GM23338 (cell line): ENCODE measurements at regions not wholly inside any gene's neighbourhood (a gene's known extent, or its start where the extent isn't known, plus 50 kb on each side); places are given as distances from the start of the nearest gene placed in this dataset.

Experiments
- ATAC-seq: fragments of 200-7000 bp; cut with Tn5 transposase; 3 replicates; pipeline ENCODE4 v1.9.1; 2020
- DNase-seq: peaks from one replicate; pipeline ENCODE4 v3.0.0-alpha.2; 2015; ENCODE audit warnings: low spot score
- H2AFZ ChIP-seq: fragments of 200-600 bp; sonication (generic); 2 replicates; pipeline ENCODE4 v1.8.0; 2016; ENCODE audit warnings: antibody characterized with exemption, mild to moderate bottlenecking, moderate library complexity
- H3F3A ChIP-seq: fragments of 200-600 bp; sonication (generic); replicated peaks from 2 replicates; pipeline ENCODE4 v1.8.0; 2017; ENCODE audit warnings: antibody characterized with exemption, mixed run types, low read depth
- H3K27ac ChIP-seq: fragments of 200-600 bp; sonication (generic); 2 replicates; pipeline ENCODE4 v1.6.1; 2016; ENCODE audit warnings: low read depth
- H3K27me3 ChIP-seq: fragments of 200-600 bp; sonication (generic); 2 replicates; pipeline ENCODE4 v1.8.0; 2016; ENCODE audit warnings: mild to moderate bottlenecking, mixed run types, moderate library complexity; ENCODE audit not compliant: insufficient read depth
- H3K36me3 ChIP-seq: fragments of 200-600 bp; sonication (generic); 2 replicates; pipeline ENCODE4 v1.8.0; 2016; ENCODE audit warnings: mild to moderate bottlenecking; ENCODE audit not compliant: insufficient read depth
- H3K4me1 ChIP-seq: fragments of 200-600 bp; sonication (generic); 2 replicates; pipeline ENCODE4 v1.8.0; 2016; ENCODE audit warnings: mild to moderate bottlenecking, moderate library complexity; ENCODE audit not compliant: insufficient read depth
- H3K4me2 ChIP-seq: fragments of 200-600 bp; sonication (generic); 2 replicates; pipeline ENCODE4 v1.7.1; 2017; ENCODE audit warnings: mixed run types
- H3K4me3 ChIP-seq: fragments of 200-600 bp; sonication (generic); 2 replicates; pipeline ENCODE4 v1.6.1; 2016; ENCODE audit warnings: mixed run types
- H3K79me2 ChIP-seq: fragments of 200-600 bp; sonication (generic); replicated peaks from 2 replicates; pipeline ENCODE4 v1.8.0; 2017; ENCODE audit warnings: mild to moderate bottlenecking; ENCODE audit not compliant: insufficient read depth
- H3K9me2 ChIP-seq: fragments of 200-600 bp; sonication (generic); 2 replicates; pipeline ENCODE4 v1.8.0; 2017; ENCODE audit not compliant: insufficient read depth
- H4K20me1 ChIP-seq: fragments of 200-600 bp; sonication (generic); replicated peaks from 2 replicates; pipeline ENCODE4 v1.8.0; 2017; ENCODE audit warnings: mild to moderate bottlenecking; ENCODE audit not compliant: insufficient read depth
- H3K27ac Mint-ChIP-seq: 2 replicates; pipeline ENCODE4 v1.8.0; 2020; ENCODE audit warnings: inconsistent platforms, mild to moderate bottlenecking, moderate library complexity, mixed read lengths
- H3K27me3 Mint-ChIP-seq: 3 replicates; pipeline ENCODE4 v1.8.0; 2022; ENCODE audit warnings: low read depth, mild to moderate bottlenecking, moderate library complexity, mixed read lengths, inconsistent platforms; ENCODE audit not compliant: insufficient read depth, poor library complexity
- H3K36me3 Mint-ChIP-seq: 3 replicates; pipeline ENCODE4 v1.8.0; 2021; ENCODE audit warnings: low read depth, mild to moderate bottlenecking, inconsistent platforms, moderate library complexity, mixed read lengths
- H3K4me1 Mint-ChIP-seq: 3 replicates; pipeline ENCODE4 v1.8.0; 2020; ENCODE audit warnings: mild to moderate bottlenecking, inconsistent platforms, mixed read lengths
- H3K4me3 Mint-ChIP-seq: 3 replicates; pipeline ENCODE4 v1.8.0; 2021; ENCODE audit warnings: moderate library complexity, mild to moderate bottlenecking, inconsistent platforms, mixed read lengths
- H3K9me3 Mint-ChIP-seq: 3 replicates; pipeline ENCODE4 v1.8.0; 2020; ENCODE audit warnings: moderate library complexity, mild to moderate bottlenecking, inconsistent platforms, mixed read lengths
- CREB1 ChIP-seq: fragments of 250-450 bp; sonication (Bioruptor Pico); IDR thresholded peaks from 2 replicates; pipeline ENCODE4 v1.5.0; 2020; ENCODE audit warnings: low read depth, mild to moderate bottlenecking, moderate library complexity
- ETS1 ChIP-seq: IDR thresholded peaks from 2 replicates; pipeline ENCODE4 v1.6.1; 2016; ENCODE audit warnings: antibody characterized with exemption
- EZH2 ChIP-seq: fragments of 200-600 bp; sonication (generic); IDR thresholded peaks from one replicate; pipeline ENCODE4 v1.8.0; 2017; ENCODE audit warnings: antibody characterized with exemption, mild to moderate bottlenecking, low read depth; ENCODE audit not compliant: unreplicated experiment
- EZH2phosphoT487 ChIP-seq: fragments of 200-600 bp; sonication (generic); IDR thresholded peaks from one replicate; pipeline ENCODE4 v1.8.1; 2018; ENCODE audit warnings: antibody characterized with exemption; ENCODE audit not compliant: unreplicated experiment
- JUNB ChIP-seq: IDR thresholded peaks from one replicate; pipeline ENCODE4 v1.6.1; 2016; ENCODE audit warnings: antibody characterized with exemption; ENCODE audit not compliant: unreplicated experiment
- NANOG ChIP-seq: IDR thresholded peaks from 2 replicates; pipeline ENCODE4 v1.6.1; 2016; ENCODE audit warnings: antibody characterized with exemption, borderline replicate concordance
- POLR2AphosphoS5 ChIP-seq: IDR thresholded peaks from 2 replicates; pipeline ENCODE4 v1.6.1; 2016; ENCODE audit warnings: antibody characterized with exemption, low read depth
- REST ChIP-seq: IDR thresholded peaks from one replicate; pipeline ENCODE4 v1.6.1; 2018; ENCODE audit warnings: antibody characterized with exemption; ENCODE audit not compliant: unreplicated experiment
- STAT1 ChIP-seq: IDR thresholded peaks from one replicate; pipeline ENCODE4 v1.6.1; 2016; ENCODE audit warnings: antibody characterized with exemption; ENCODE audit not compliant: unreplicated experiment
- ZNF114 ChIP-seq: fragments of 250-450 bp; sonication (Bioruptor Pico); IDR thresholded peaks from 2 replicates; pipeline ENCODE4 v1.5.0; 2020; ENCODE audit warnings: mild to moderate bottlenecking, moderate library complexity
- ZNF331 ChIP-seq: fragments of 250-450 bp; sonication (Bioruptor Pico); IDR thresholded peaks from 2 replicates; pipeline ENCODE4 v1.5.0; 2020; ENCODE audit warnings: low read depth, mild to moderate bottlenecking, moderate library complexity
- TF ChIP-seq, protein P1 (sequence below), 2 experiments: fragments of 200-600 bp in 1 of 2; sonication (generic) in 1 of 2; conservative IDR thresholded peaks; 2 replicates each; pipeline versions ENCODE4 v1.5.1 to v1.6.1; 2016 to 2017; ENCODE audit warnings: antibody characterized with exemption in 2 of 2, low read depth in 2 of 2, mild to moderate bottlenecking in 2 of 2, moderate library complexity in 1 of 2
- TF ChIP-seq, protein P2 (sequence below): fragments of 250-450 bp; sonication (Bioruptor Pico); IDR thresholded peaks from 2 replicates; pipeline ENCODE4 v1.5.0; 2020; ENCODE audit warnings: mild to moderate bottlenecking, moderate library complexity

- TF ChIP-seq STAT1 (no peak), EZH2phosphoT487 (no peak), ZNF331 (no peak), EZH2 (no peak), POLR2AphosphoS5 (no peak), CREB1 (no peak), REST (no peak), ZNF114 (CRISPR knock-in tag) (no peak), ETS1 (no peak), NANOG (no peak), JUNB (no peak)
- TF ChIP-seq, protein P1, sequence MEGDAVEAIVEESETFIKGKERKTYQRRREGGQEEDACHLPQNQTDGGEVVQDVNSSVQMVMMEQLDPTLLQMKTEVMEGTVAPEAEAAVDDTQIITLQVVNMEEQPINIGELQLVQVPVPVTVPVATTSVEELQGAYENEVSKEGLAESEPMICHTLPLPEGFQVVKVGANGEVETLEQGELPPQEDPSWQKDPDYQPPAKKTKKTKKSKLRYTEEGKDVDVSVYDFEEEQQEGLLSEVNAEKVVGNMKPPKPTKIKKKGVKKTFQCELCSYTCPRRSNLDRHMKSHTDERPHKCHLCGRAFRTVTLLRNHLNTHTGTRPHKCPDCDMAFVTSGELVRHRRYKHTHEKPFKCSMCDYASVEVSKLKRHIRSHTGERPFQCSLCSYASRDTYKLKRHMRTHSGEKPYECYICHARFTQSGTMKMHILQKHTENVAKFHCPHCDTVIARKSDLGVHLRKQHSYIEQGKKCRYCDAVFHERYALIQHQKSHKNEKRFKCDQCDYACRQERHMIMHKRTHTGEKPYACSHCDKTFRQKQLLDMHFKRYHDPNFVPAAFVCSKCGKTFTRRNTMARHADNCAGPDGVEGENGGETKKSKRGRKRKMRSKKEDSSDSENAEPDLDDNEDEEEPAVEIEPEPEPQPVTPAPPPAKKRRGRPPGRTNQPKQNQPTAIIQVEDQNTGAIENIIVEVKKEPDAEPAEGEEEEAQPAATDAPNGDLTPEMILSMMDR (conservative IDR thresholded peaks at IDR 0.05; ENCODE audit: low read depth in 2 of 2): no peak
- TF ChIP-seq, protein P2, sequence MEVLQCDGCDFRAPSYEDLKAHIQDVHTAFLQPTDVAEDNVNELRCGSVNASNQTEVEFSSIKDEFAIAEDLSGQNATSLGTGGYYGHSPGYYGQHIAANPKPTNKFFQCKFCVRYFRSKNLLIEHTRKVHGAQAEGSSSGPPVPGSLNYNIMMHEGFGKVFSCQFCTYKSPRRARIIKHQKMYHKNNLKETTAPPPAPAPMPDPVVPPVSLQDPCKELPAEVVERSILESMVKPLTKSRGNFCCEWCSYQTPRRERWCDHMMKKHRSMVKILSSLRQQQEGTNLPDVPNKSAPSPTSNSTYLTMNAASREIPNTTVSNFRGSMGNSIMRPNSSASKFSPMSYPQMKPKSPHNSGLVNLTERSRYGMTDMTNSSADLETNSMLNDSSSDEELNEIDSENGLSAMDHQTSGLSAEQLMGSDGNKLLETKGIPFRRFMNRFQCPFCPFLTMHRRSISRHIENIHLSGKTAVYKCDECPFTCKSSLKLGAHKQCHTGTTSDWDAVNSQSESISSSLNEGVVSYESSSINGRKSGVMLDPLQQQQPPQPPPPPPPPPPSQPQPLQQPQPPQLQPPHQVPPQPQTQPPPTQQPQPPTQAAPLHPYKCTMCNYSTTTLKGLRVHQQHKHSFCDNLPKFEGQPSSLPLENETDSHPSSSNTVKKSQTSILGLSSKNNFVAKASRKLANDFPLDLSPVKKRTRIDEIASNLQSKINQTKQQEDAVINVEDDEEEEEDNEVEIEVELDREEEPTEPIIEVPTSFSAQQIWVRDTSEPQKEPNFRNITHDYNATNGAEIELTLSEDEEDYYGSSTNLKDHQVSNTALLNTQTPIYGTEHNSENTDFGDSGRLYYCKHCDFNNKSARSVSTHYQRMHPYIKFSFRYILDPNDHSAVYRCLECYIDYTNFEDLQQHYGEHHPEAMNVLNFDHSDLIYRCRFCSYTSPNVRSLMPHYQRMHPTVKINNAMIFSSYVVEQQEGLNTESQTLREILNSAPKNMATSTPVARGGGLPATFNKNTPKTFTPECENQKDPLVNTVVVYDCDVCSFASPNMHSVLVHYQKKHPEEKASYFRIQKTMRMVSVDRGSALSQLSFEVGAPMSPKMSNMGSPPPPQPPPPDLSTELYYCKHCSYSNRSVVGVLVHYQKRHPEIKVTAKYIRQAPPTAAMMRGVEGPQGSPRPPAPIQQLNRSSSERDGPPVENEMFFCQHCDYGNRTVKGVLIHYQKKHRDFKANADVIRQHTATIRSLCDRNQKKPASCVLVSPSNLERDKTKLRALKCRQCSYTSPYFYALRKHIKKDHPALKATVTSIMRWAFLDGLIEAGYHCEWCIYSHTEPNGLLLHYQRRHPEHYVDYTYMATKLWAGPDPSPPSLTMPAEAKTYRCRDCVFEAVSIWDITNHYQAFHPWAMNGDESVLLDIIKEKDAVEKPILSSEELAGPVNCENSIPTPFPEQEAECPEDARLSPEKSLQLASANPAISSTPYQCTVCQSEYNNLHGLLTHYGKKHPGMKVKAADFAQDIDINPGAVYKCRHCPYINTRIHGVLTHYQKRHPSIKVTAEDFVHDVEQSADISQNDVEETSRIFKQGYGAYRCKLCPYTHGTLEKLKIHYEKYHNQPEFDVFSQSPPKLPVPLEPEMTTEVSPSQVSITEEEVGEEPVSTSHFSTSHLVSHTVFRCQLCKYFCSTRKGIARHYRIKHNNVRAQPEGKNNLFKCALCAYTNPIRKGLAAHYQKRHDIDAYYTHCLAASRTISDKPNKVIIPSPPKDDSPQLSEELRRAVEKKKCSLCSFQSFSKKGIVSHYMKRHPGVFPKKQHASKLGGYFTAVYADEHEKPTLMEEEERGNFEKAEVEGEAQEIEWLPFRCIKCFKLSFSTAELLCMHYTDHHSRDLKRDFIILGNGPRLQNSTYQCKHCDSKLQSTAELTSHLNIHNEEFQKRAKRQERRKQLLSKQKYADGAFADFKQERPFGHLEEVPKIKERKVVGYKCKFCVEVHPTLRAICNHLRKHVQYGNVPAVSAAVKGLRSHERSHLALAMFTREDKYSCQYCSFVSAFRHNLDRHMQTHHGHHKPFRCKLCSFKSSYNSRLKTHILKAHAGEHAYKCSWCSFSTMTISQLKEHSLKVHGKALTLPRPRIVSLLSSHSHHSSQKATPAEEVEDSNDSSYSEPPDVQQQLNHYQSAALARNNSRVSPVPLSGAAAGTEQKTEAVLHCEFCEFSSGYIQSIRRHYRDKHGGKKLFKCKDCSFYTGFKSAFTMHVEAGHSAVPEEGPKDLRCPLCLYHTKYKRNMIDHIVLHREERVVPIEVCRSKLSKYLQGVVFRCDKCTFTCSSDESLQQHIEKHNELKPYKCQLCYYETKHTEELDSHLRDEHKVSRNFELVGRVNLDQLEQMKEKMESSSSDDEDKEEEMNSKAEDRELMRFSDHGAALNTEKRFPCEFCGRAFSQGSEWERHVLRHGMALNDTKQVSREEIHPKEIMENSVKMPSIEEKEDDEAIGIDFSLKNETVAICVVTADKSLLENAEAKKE (CRISPR knock-in tag): no peak
- H3K4me3 ChIP-seq: no peak overlapping the region
- H3K9me2 ChIP-seq: no peaks in the 10 kb centered on the region
- H3K36me3 Mint-ChIP-seq: peaks cover 10% of the 10 kb centered on the region; the same call in 2 of the 3 replicates
- H3K27ac Mint-ChIP-seq: no peak overlapping the region
- no peak overlapping the region for H3K27ac ChIP-seq
- no peaks in the 10 kb centered on the region for H3K27me3 ChIP-seq
- no peaks in the 10 kb centered on the region for H3K79me2 ChIP-seq
- no peaks in the 10 kb centered on the region for H3K4me1 ChIP-seq
- no peaks in the 10 kb centered on the region for H3K27me3 Mint-ChIP-seq
- no peaks in the 10 kb centered on the region for H3K36me3 ChIP-seq
- H3F3A ChIP-seq: no peaks in the 10 kb centered on the region
- DNase-seq (no peak), ATAC-seq (no peak)
- no peak overlapping the region for H2AFZ ChIP-seq
- no peak overlapping the region for H3K4me2 ChIP-seq
- H3K4me1 Mint-ChIP-seq: no peaks in the 10 kb centered on the region
- peaks cover 79% of the 10 kb centered on the region for H3K9me3 Mint-ChIP-seq
- no peaks in the 10 kb centered on the region for H4K20me1 ChIP-seq
- no peak overlapping the region for H3K4me3 Mint-ChIP-seq
These were observed 61.4 kb downstream of the ZXDA start for GRCh38 chrX:57848857-57849256.
